ENCODE measurements at regions not wholly inside any gene's neighbourhood (a gene's known extent, or its start where the extent isn't known, plus 50 kb on each side); places are given as distances from the start of the nearest gene placed in this dataset.

- no peak for DNase-seq (ENCODE audit: low spot score)
- no peaks in the 10 kb centered on the region for H3K27me3 ChIP-seq (ENCODE audit: insufficient read depth, poor library complexity, severe bottlenecking)
- H3K36me3 ChIP-seq (ENCODE audit: low read depth) = peaks cover 22% of the 10 kb centered on the region
- H3K27ac ChIP-seq (ENCODE audit: poor library complexity, severe bottlenecking) = no peak overlapping the region
- no peaks in the 10 kb centered on the region for H3K4me1 ChIP-seq (ENCODE audit: insufficient read depth, poor library complexity, severe bottlenecking)
- no peak for TF ChIP-seq CTCF (IDR thresholded peaks at IDR 0.05; ENCODE audit: poor library complexity, severe bottlenecking)
- ATAC-seq (ENCODE audit: low read depth) = no peak
- no peak overlapping the region for H3K4me3 ChIP-seq (ENCODE audit: severe bottlenecking)
- no peaks in the 10 kb centered on the region for H3K9me3 ChIP-seq (ENCODE audit: severe bottlenecking)
Measured at GRCh38 chr3:72373139-72373538, 475.1 kb downstream of the SHQ1 start.

- Histone ChIP-seq H3K27me3 (ENCODE audit: insufficient read depth, poor library complexity, severe bottlenecking) (no peaks in the 10 kb centered on the region), H3K4me3 (ENCODE audit: severe bottlenecking) (no peak overlapping the region), H3K4me1 (ENCODE audit: insufficient read depth, poor library complexity, severe bottlenecking) (no peaks in the 10 kb centered on the region), H3K36me3 (ENCODE audit: low read depth) (peaks cover 13% of the 10 kb centered on the region), H3K27ac (ENCODE audit: poor library complexity, severe bottlenecking) (no peak overlapping the region), H3K9me3 (ENCODE audit: severe bottlenecking) (no peaks in the 10 kb centered on the region)
- TF ChIP-seq CTCF (IDR thresholded peaks at IDR 0.05; ENCODE audit: poor library complexity, severe bottlenecking) = no peak
- ATAC-seq (ENCODE audit: low read depth) = no peak; the same call in 2 of the 3 replicates
- no peak for DNase-seq (ENCODE audit: low spot score)
Measured at GRCh38 chr3:72372161-72372560, 476.1 kb downstream of the SHQ1 start.

DNA sequence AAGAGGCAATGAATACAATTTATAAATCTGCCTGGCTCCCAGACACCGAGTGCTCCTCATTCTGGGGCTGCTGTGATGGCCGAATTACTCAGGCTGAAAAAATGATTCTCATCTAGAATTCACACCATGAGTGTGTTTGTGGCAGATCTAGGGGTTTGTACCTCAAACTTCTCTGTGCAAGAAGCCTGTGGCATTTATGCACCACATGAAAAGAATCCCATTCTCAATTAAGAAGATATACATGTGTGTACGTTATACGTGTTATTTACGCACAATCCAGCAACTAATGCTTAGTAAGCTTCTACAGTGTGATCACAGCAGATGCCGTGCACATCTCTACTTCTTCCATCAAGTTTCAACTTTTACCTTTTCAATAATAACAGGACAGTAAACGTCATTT is 476.8 kb downstream of the SHQ1 start:
- ATAC-seq (ENCODE audit: low read depth) (no peak), DNase-seq (ENCODE audit: low spot score) (no peak)
- no peaks in the 10 kb centered on the region for H3K4me1 ChIP-seq (ENCODE audit: insufficient read depth, poor library complexity, severe bottlenecking)
- H3K4me3 ChIP-seq (ENCODE audit: severe bottlenecking) = no peak overlapping the region
- H3K27me3 ChIP-seq (ENCODE audit: insufficient read depth, poor library complexity, severe bottlenecking) = no peaks in the 10 kb centered on the region
- TF ChIP-seq CTCF (IDR thresholded peaks at IDR 0.05; ENCODE audit: poor library complexity, severe bottlenecking) = no peak
- no peak overlapping the region for H3K27ac ChIP-seq (ENCODE audit: poor library complexity, severe bottlenecking)
- peaks cover 9% of the 10 kb centered on the region for H3K36me3 ChIP-seq (ENCODE audit: low read depth)
- no peaks in the 10 kb centered on the region for H3K9me3 ChIP-seq (ENCODE audit: severe bottlenecking)

DNA sequence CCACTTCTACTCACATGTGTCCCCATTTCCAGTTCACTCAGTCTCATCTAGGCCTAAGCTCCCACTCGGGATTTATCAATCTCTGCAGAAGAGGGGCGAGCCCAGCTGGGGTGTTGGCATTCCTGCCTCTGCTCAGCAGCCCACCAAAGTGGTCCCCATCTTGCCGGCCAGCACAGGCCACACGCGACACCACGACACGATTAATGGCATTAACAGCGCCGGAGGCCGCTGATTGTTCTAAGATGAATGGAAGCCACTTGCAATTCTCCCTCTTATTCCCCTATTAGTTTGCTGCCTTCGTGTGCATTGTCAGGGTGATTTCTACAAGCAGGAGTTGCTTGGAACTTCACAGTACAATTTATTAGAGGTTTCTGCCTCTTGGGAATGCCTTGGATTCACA is 477.3 kb downstream of the SHQ1 start:
- peaks cover 4% of the 10 kb centered on the region for H3K36me3 ChIP-seq (ENCODE audit: low read depth)
- ATAC-seq (ENCODE audit: low read depth) (no peak), DNase-seq (ENCODE audit: low spot score) (no peak)
- no peaks in the 10 kb centered on the region for H3K4me1 ChIP-seq (ENCODE audit: insufficient read depth, poor library complexity, severe bottlenecking)
- no peak overlapping the region for H3K27ac ChIP-seq (ENCODE audit: poor library complexity, severe bottlenecking)
- H3K27me3 ChIP-seq (ENCODE audit: insufficient read depth, poor library complexity, severe bottlenecking) = no peaks in the 10 kb centered on the region
- H3K9me3 ChIP-seq (ENCODE audit: severe bottlenecking) = no peaks in the 10 kb centered on the region
- TF ChIP-seq CTCF (IDR thresholded peaks at IDR 0.05; ENCODE audit: poor library complexity, severe bottlenecking) = no peak
- no peak overlapping the region for H3K4me3 ChIP-seq (ENCODE audit: severe bottlenecking)

- no peaks in the 10 kb centered on the region for H3K4me1 ChIP-seq (ENCODE audit: insufficient read depth, poor library complexity, severe bottlenecking)
- ATAC-seq (ENCODE audit: low read depth) (no peak), DNase-seq (ENCODE audit: low spot score) (no peak)
- no peaks in the 10 kb centered on the region for H3K9me3 ChIP-seq (ENCODE audit: severe bottlenecking)
- no peak for TF ChIP-seq CTCF (IDR thresholded peaks at IDR 0.05; ENCODE audit: poor library complexity, severe bottlenecking)
- no peak overlapping the region for H3K4me3 ChIP-seq (ENCODE audit: severe bottlenecking)
- H3K36me3 ChIP-seq (ENCODE audit: low read depth) = 0 out of 2 replicates have a peak, but pooled peaks cover 3% of the 10 kb centered on the region
- H3K27ac ChIP-seq (ENCODE audit: poor library complexity, severe bottlenecking) = no peak overlapping the region
- H3K27me3 ChIP-seq (ENCODE audit: insufficient read depth, poor library complexity, severe bottlenecking) = no peaks in the 10 kb centered on the region
Measured at GRCh38 chr3:72369681-72370080, 478.6 kb downstream of the SHQ1 start.
